Kidney epithelial cell (primary cell): ENCODE measurements at regions not wholly inside any gene's neighbourhood (a gene's known extent, or its start where the extent isn't known, plus 50 kb on each side); places are given as distances from the start of the nearest gene placed in this dataset.

Experiments used
- DNase-seq: peaks from one replicate; pipeline ENCODE4 v3.0.0-alpha.2; 2010; ENCODE audit warnings: low read depth
- H3K27me3 ChIP-seq: 2 replicates; pipeline ENCODE4 v1.6.0; 2011; ENCODE audit warnings: low read length; ENCODE audit not compliant: control insufficient read depth, insufficient read depth
- H3K36me3 ChIP-seq: 2 replicates; pipeline ENCODE4 v1.5.1; 2011; ENCODE audit warnings: low read length; ENCODE audit not compliant: control insufficient read depth, insufficient read depth
- H3K4me3 ChIP-seq: 2 replicates; pipeline ENCODE4 v1.5.1; 2011; ENCODE audit warnings: low read depth, mild to moderate bottlenecking, control low read depth, low read length
- TF ChIP-seq, protein P1 (sequence below): IDR thresholded peaks from 2 replicates; pipeline ENCODE4 v1.5.1; 2011; ENCODE audit warnings: mild to moderate bottlenecking, moderate library complexity, low read length, control low read depth, inconsistent platforms; ENCODE audit not compliant: insufficient read depth, poor library complexity, severe bottlenecking

GRCh38 chr14:95635051-95635450 lies 51.2 kb upstream of the TCL1B start:
- Histone ChIP-seq H3K4me3 (no peak overlapping the region), H3K27me3 (no peaks in the 10 kb centered on the region), H3K36me3 (no peaks in the 10 kb centered on the region)
- DNase-seq = no peak
- TF ChIP-seq, protein P1, sequence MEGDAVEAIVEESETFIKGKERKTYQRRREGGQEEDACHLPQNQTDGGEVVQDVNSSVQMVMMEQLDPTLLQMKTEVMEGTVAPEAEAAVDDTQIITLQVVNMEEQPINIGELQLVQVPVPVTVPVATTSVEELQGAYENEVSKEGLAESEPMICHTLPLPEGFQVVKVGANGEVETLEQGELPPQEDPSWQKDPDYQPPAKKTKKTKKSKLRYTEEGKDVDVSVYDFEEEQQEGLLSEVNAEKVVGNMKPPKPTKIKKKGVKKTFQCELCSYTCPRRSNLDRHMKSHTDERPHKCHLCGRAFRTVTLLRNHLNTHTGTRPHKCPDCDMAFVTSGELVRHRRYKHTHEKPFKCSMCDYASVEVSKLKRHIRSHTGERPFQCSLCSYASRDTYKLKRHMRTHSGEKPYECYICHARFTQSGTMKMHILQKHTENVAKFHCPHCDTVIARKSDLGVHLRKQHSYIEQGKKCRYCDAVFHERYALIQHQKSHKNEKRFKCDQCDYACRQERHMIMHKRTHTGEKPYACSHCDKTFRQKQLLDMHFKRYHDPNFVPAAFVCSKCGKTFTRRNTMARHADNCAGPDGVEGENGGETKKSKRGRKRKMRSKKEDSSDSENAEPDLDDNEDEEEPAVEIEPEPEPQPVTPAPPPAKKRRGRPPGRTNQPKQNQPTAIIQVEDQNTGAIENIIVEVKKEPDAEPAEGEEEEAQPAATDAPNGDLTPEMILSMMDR = no peak
